ENCODE measurements at regions not wholly inside any gene's neighbourhood (a gene's known extent, or its start where the extent isn't known, plus 50 kb on each side); places are given as distances from the start of the nearest gene placed in this dataset.

DNA sequence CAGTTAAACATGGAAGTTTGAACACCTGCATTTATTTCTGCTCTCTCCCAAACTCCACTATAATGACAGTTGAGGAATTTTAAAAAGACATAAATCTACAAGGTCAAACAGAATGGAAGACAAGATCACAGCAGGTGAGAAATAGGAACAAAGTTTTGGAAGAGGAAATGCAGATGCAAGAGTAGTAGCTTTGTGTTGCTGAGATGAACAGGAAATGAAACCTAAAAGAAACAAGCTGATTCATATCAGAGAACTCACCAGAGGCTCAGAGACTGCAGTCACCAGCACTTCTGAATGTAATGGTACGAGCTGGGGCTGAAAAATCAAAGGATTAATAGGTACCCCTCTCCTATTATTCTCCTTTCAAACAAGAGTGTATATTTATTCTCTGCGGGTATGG lies 459.9 kb downstream of the RAP2B start:
- Histone ChIP-seq H3K4me3 (no peak overlapping the region), H3K27ac (no peak overlapping the region), H3K27me3 (no peaks in the 10 kb centered on the region), H3K4me1 (no peaks in the 10 kb centered on the region), H3K9me3 (no peaks in the 10 kb centered on the region), H3K36me3 (no peaks in the 10 kb centered on the region)
- intact Hi-C loops (cut with DNase I): no loop called here
- ATAC-seq: no peak
- DNase-seq: no peak
- no peak for TF ChIP-seq POLR2A (IDR thresholded peaks at IDR 0.05)
- TF ChIP-seq, protein P1, sequence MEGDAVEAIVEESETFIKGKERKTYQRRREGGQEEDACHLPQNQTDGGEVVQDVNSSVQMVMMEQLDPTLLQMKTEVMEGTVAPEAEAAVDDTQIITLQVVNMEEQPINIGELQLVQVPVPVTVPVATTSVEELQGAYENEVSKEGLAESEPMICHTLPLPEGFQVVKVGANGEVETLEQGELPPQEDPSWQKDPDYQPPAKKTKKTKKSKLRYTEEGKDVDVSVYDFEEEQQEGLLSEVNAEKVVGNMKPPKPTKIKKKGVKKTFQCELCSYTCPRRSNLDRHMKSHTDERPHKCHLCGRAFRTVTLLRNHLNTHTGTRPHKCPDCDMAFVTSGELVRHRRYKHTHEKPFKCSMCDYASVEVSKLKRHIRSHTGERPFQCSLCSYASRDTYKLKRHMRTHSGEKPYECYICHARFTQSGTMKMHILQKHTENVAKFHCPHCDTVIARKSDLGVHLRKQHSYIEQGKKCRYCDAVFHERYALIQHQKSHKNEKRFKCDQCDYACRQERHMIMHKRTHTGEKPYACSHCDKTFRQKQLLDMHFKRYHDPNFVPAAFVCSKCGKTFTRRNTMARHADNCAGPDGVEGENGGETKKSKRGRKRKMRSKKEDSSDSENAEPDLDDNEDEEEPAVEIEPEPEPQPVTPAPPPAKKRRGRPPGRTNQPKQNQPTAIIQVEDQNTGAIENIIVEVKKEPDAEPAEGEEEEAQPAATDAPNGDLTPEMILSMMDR (IDR thresholded peaks at IDR 0.05): no peak
- 28% methylated on average over 2 of the region's 2 CpGs for WGBS (ENCODE audit: insufficient coverage, low coverage, low lambda C conversion rate, missing lambda C conversion rate)

DNA sequence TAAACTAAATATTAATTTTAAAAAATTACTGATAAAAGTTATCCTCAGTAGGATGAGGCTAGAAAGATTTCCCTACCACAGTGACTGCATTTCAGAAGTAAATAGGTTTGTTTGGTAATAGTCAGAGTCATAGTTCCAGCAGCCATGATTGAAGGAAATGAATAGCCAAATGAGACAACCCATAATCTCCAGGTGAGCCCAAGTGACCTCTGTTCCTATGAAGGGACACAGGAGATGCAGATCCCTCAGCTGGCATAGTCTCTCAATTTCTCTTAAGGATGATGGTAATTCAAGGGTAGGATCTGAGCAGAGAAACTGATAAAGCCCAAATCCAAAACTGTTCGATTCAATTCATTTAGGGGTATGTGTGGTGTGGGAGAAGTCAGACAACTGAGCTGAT lies 461.8 kb downstream of the RAP2B start:
- TF ChIP-seq, protein P1 (IDR thresholded peaks at IDR 0.05): no peak
- TF ChIP-seq POLR2A (IDR thresholded peaks at IDR 0.05): no peak
- no peak overlapping the region for H3K4me3 ChIP-seq
- ATAC-seq (no peak), DNase-seq (no peak)
- H3K9me3 ChIP-seq: no peaks in the 10 kb centered on the region
- no peaks in the 10 kb centered on the region for H3K36me3 ChIP-seq
- intact Hi-C loops (cut with DNase I): no loop called here
- no peak overlapping the region for H3K27ac ChIP-seq
- WGBS (ENCODE audit: insufficient coverage, low coverage, low lambda C conversion rate, missing lambda C conversion rate): 56% methylated on average over 1 of the region's 1 CpG
- H3K4me1 ChIP-seq: no peaks in the 10 kb centered on the region
- H3K27me3 ChIP-seq: no peaks in the 10 kb centered on the region

DNA sequence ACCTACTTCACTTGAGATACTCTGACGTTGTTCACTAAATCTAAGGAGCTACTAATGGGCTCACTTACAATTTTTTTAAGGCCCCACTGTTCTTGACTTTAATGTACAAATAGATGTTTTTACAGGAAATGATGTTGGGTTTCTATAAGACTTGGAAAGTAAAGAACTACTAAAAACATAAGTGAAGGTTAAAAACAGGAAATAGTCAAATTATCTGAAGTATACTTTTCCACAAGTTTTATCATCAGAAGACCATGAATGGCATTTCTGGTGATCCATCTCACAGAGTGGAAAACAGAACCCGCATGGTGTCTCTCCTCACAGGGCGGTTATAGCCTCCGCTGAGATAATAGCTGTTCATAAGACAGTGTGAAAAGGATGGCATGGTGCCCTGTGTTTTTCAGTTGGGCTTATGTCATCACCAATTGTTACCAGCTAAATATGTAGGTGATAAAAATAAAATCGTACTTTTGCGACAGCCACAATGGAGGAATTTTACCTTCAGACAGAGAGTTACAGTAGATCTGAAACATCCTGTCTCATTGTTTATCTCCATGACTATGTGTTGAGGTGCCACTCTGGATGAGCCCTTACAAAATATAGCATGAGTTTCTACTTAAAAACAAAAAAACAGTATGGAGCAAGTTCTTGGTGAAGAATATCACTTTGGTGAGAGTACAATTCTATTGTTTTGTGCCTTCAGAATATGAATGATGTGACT lies 462.4 kb downstream of the RAP2B start:
- DNase-seq (no peak), ATAC-seq (no peak)
- intact Hi-C loops (cut with DNase I): no loop called here
- Histone ChIP-seq H3K4me1 (no peaks in the 10 kb centered on the region), H3K27ac (no peak overlapping the region), H3K4me3 (no peak overlapping the region), H3K36me3 (no peaks in the 10 kb centered on the region), H3K27me3 (no peaks in the 10 kb centered on the region), H3K9me3 (no peaks in the 10 kb centered on the region)
- no peak for TF ChIP-seq POLR2A (IDR thresholded peaks at IDR 0.05)
- TF ChIP-seq, protein P1 (IDR thresholded peaks at IDR 0.05): no peak
- 59% methylated on average over 6 of the region's 6 CpGs for WGBS (ENCODE audit: insufficient coverage, low coverage, low lambda C conversion rate, missing lambda C conversion rate)

DNA sequence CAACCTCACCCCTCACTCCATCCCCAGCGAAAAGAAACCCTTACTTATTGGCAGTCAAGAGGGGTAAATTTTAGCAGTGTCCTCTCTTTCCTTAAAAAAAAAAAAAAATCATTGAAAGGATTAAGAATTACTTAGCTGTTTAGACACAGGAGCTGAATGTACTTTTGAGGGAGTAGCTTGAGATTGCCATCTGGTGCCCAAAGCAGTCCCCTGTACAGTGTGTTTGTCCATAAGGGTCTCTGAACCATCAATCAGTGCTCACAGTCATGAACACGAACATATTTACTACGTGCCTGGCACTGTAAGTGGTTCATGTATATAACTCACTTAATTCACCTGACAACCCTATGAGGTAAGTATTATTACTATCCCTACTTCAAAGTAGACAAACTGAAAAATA lies 463.5 kb downstream of the RAP2B start:
- TF ChIP-seq, protein P1 (IDR thresholded peaks at IDR 0.05): no peak
- no peak for TF ChIP-seq POLR2A (IDR thresholded peaks at IDR 0.05)
- Histone ChIP-seq H3K9me3 (no peaks in the 10 kb centered on the region), H3K36me3 (no peaks in the 10 kb centered on the region), H3K4me1 (no peaks in the 10 kb centered on the region), H3K27ac (no peak overlapping the region), H3K4me3 (no peak overlapping the region), H3K27me3 (no peaks in the 10 kb centered on the region)
- intact Hi-C loops (cut with DNase I): no loop called here
- WGBS (ENCODE audit: insufficient coverage, low coverage, low lambda C conversion rate, missing lambda C conversion rate): 60% methylated on average over 3 of the region's 3 CpGs
- no peak for DNase-seq
- no peak for ATAC-seq
